Ectodermal cell (in vitro differentiated cells): ENCODE measurements at regions not wholly inside any gene's neighbourhood (a gene's known extent, or its start where the extent isn't known, plus 50 kb on each side); places are given as distances from the start of the nearest gene placed in this dataset.
"Not testable (repeated sequence)": the region's sequence is repeated elsewhere in the genome, so short reads cannot be mapped to it uniquely, and the experiment has no call there.

ENCODE experiments used
- H3K27ac ChIP-seq: 2 replicates; pipeline ENCODE4 v1.7.0; 2013; ENCODE audit warnings: mild to moderate bottlenecking, low read depth, low read length; ENCODE audit not compliant: insufficient read depth, poor library complexity, severe bottlenecking
- H3K27me3 ChIP-seq: 2 replicates; pipeline ENCODE4 v1.7.0; 2013; ENCODE audit warnings: mild to moderate bottlenecking, low read length; ENCODE audit not compliant: insufficient read depth, control insufficient read depth, poor library complexity, severe bottlenecking
- H3K36me3 ChIP-seq: one replicate; pipeline ENCODE4 v1.7.0; 2013; ENCODE audit warnings: low read length; ENCODE audit not compliant: control insufficient read depth, insufficient read depth
- H3K4me1 ChIP-seq: one replicate; pipeline ENCODE4 v1.7.0; 2013; ENCODE audit warnings: low read length; ENCODE audit not compliant: control insufficient read depth, insufficient read depth
- H3K4me3 ChIP-seq: 2 replicates; pipeline ENCODE4 v1.7.0; 2013; ENCODE audit warnings: low read depth, low read length, control low read depth; ENCODE audit not compliant: insufficient read depth
- H3K9me3 ChIP-seq: 2 replicates; pipeline ENCODE4 v1.7.0; 2013; ENCODE audit warnings: mild to moderate bottlenecking, low read length, moderate library complexity; ENCODE audit not compliant: control insufficient read depth
- WGBS, 2 experiments: methylation state at CpG; one replicate each; pipeline ENCODE4 v1.1.7; 2013; ENCODE audit warnings: missing lambda C conversion rate in 2 of 2; 5-methylcytosine and 5-hydroxymethylcytosine counted together

DNA sequence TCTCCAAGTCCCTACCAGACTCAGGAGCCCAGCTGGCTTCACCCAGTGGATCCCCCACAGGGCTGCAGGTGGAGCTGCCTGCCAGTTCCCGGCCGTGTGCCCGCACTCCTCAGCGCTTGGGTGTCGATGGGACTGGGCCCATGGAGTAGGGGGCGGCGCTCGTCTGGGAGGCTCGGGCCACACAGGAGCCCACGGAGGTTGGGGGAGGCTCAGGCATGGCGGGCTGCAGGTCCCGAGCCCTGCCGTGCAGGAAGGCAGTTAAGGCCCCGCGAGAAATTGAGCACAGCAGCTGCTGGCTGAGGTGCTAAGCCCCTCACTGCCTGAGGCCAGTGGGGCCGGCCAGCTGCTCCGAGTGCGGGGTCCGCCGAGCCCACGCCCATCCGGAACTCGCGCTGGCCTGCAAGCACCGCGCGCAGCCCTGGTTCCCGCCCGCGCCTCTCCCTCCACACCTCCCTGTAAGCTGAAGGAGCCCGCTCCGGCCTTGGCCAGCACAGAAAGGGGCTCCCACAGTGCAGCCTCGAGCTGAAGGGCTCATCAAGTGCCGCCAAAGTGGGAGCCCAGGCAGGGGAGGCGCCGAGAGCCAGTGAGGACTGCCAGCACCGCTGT lies 1771.1 kb downstream of the OLFM4 start:
- no peak overlapping the region for H3K4me3 ChIP-seq
- no peaks in the 10 kb centered on the region for H3K36me3 ChIP-seq
- H3K27ac ChIP-seq: no peak overlapping the region
- H3K9me3 ChIP-seq: no peaks in the 10 kb centered on the region
- 96 to 97% methylated on average over 37 of the region's 37 CpGs for WGBS, 2 experiments
- H3K27me3 ChIP-seq: no peaks in the 10 kb centered on the region
- no peaks in the 10 kb centered on the region for H3K4me1 ChIP-seq

DNA sequence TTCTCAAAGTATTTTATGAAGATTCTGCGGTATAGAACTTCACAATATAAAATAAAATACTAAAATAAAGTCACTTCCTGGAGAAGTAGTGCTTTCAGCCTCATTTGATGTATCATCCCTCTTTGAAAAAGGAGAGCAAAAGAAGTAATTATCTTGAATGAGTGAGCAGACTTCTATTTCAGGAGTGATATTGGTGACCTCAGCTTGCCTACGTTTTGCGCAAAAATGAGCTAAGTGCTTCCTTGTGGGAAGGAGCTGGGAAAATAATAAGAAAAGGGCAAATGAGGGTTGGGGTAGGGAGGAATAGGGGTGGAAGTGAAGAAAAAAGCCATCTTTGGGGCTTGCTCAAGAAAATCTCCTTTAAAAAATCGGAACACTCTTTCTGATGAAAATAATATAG lies 1773.6 kb downstream of the OLFM4 start:
- Histone ChIP-seq H3K4me1 (no peaks in the 10 kb centered on the region), H3K27me3 (no peaks in the 10 kb centered on the region), H3K4me3 (no peak overlapping the region), H3K27ac (no peak overlapping the region), H3K9me3 (no peaks in the 10 kb centered on the region), H3K36me3 (no peaks in the 10 kb centered on the region)
- WGBS, 2 experiments: 97% methylated on average over 3 to 4 of the region's 4 CpGs

GRCh38 chr13:54805743-54806142 lies 1777.1 kb downstream of the OLFM4 start:
- Histone ChIP-seq H3K36me3 (no peaks in the 10 kb centered on the region), H3K27me3 (no peaks in the 10 kb centered on the region), H3K4me3 (no peak overlapping the region), H3K4me1 (no peaks in the 10 kb centered on the region), H3K27ac (no peak overlapping the region), H3K9me3 (no peaks in the 10 kb centered on the region)
- 100% methylated on average over 1 to 3 of the region's 3 CpGs for WGBS, 2 experiments

DNA sequence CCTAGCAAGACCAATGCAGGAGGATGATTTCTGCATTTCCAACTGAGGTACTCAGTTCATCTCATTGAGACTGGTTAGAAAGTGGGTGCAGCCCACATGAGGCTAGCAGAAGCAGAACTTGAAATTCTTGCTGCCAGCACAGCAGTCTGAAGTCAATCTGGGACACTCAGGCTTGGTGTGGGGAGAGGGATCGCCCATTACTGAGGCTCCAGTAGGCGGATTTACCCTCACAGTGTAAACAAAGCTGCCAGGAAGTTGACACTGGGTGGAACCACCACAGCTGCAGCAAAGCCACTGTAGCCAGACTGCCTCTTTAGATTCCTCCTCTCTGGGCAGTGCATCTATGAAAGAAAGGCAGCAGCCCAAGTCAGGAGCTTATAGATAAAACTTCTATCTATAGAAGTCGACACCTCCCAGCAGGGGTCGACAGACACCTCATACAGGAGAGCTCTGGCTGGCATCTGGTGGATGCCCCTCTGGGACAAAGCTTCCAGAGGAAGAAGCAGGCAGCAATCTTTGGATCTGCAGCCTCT lies 1793.4 kb downstream of the OLFM4 start:
- WGBS, 2 experiments: 79 to 81% methylated on average over 4 of the region's 4 CpGs
- H3K27me3 ChIP-seq, H3K36me3 ChIP-seq, H3K9me3 ChIP-seq, H3K4me1 ChIP-seq, H3K27ac ChIP-seq, H3K4me3 ChIP-seq: not testable (repeated sequence)

DNA sequence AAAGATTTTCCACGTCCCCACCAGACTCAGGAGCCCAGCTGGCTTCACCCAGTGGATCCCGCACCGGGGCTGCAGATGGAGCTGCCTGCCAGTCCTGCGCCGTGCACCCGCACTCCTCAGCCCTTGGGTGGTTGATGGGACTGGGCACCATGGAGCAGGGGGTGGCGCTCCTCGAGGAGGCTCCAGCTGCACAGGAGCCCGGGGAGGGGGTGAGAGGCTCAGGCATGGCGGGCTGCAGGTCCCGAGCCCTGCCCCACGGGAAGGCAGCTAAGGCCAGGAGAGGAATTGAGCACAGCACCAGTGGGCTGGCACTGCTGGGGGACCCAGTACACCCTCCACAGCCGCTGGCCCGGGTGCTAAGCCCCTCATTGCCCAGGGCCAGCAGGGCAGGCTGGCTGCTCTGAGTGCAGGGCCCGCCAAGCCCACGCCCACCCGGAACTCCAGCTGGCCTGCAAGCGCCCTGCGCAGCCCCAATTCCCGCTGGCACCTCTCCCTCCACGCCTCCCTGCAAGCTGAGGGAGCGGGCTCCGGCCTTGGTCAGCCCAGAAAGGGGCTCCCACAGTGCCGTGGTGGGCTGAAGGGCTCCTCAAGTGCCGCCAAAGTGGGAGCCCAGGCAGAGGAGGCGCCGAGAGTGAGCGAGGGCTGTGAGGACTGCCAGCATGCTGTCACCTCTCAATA lies 1800.9 kb downstream of the OLFM4 start:
- H3K4me3 ChIP-seq, H3K9me3 ChIP-seq, H3K4me1 ChIP-seq, H3K27me3 ChIP-seq, H3K27ac ChIP-seq, H3K36me3 ChIP-seq: not testable (repeated sequence)
- 96% methylated on average over 26 to 28 of the region's 28 CpGs for WGBS, 2 experiments

DNA sequence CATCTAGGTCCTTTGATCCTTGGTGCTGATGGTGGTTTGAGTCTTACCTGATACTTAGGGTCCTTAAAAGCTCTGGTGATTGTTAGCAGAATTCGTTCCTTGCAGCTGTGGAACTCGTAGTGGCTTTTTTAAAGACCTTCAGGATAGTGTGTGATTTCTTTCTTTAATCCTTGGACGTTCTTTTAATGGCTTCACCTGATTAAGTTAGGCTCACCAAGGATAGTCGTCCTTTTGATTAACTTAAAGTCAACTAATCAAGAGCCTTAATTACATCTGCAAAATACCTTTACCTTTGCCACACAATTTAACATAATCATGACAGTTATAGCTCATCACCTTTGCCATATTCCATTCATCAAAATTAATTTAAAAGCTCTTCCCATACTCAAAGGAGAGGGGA lies 1807.7 kb downstream of the OLFM4 start:
- Histone ChIP-seq H3K4me3 (no peak overlapping the region), H3K9me3 (no peaks in the 10 kb centered on the region), H3K4me1 (no peaks in the 10 kb centered on the region), H3K36me3 (no peaks in the 10 kb centered on the region), H3K27ac (no peak overlapping the region), H3K27me3 (no peaks in the 10 kb centered on the region)
- 83 to 96% methylated on average over 4 of the region's 4 CpGs for WGBS, 2 experiments

- Histone ChIP-seq H3K27me3 (no peaks in the 10 kb centered on the region), H3K9me3 (no peaks in the 10 kb centered on the region), H3K27ac (no peak overlapping the region), H3K4me1 (no peaks in the 10 kb centered on the region), H3K36me3 (no peaks in the 10 kb centered on the region), H3K4me3 (no peak overlapping the region)
Observed at GRCh38 chr13:54841682-54842081, 1813.1 kb downstream of the OLFM4 start.

- WGBS, 2 experiments: 68 to 76% methylated on average over 4 to 5 of the region's 6 CpGs
- H3K4me3 ChIP-seq: no peak overlapping the region
- H3K27me3 ChIP-seq: no peaks in the 10 kb centered on the region
- H3K36me3 ChIP-seq: no peaks in the 10 kb centered on the region
- H3K27ac ChIP-seq: no peak overlapping the region
- no peaks in the 10 kb centered on the region for H3K9me3 ChIP-seq
- H3K4me1 ChIP-seq: no peaks in the 10 kb centered on the region
Observed at GRCh38 chr13:54845351-54845965, 1816.8 kb downstream of the OLFM4 start.

GRCh38 chr13:54852831-54853230 lies 1824.2 kb downstream of the OLFM4 start:
- no peak overlapping the region for H3K27ac ChIP-seq
- H3K36me3 ChIP-seq: no peaks in the 10 kb centered on the region
- no peaks in the 10 kb centered on the region for H3K9me3 ChIP-seq
- no peaks in the 10 kb centered on the region for H3K27me3 ChIP-seq
- no peak overlapping the region for H3K4me3 ChIP-seq
- H3K4me1 ChIP-seq: no peaks in the 10 kb centered on the region

GRCh38 chr13:54859827-54860226 lies 1831.2 kb downstream of the OLFM4 start:
- Histone ChIP-seq H3K36me3 (no peaks in the 10 kb centered on the region), H3K9me3 (no peaks in the 10 kb centered on the region), H3K4me1 (no peaks in the 10 kb centered on the region), H3K27ac (no peak overlapping the region), H3K27me3 (no peaks in the 10 kb centered on the region), H3K4me3 (no peak overlapping the region)
- 100% methylated on average over 1 of the region's 1 CpG; no CpG with 5 or more reads in 1 of the 2 experiments for WGBS, 2 experiments
